ENCODE measurements at regions not wholly inside any gene's neighbourhood (a gene's known extent, or its start where the extent isn't known, plus 50 kb on each side); places are given as distances from the start of the nearest gene placed in this dataset.
"Not testable (repeated sequence)": the region's sequence is repeated elsewhere in the genome, so short reads cannot be mapped to it uniquely, and the experiment has no call there.

DNA sequence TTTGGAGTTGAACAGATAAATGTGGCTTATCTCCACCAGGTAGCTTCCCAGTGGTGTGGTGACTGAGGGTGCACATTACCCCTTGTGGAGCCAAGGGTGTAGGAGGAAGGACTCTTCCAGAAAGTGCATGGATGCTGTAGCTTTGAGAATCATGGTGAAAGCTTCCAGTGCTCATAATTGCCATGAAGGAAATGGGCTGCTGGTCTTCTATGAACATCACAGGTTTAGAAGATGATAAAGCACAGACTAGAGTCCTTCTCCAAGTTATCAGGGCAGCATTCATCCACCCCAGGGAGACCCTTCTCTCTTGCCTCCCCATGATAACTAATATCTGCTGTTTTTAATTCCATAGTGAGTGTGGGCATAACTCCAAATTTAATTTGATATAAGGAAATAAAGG lies 93.4 kb upstream of the CHD1 start:
- DNase-seq (ENCODE audit: low read depth in 2 of 2): no peak

- DNase-seq (ENCODE audit: low read depth in 2 of 2): no peak
These were observed 91.9 kb upstream of the CHD1 start for GRCh38 chr5:99020698-99021048.

- DNase-seq (ENCODE audit: low read depth in 2 of 2): peak; percentile 86 to 93
These were observed 91.2 kb upstream of the CHD1 start for GRCh38 chr5:99019812-99020697.

- DNase-seq (ENCODE audit: low read depth in 2 of 2): no peak
These were observed 90.4 kb upstream of the CHD1 start for GRCh38 chr5:99019254-99019653.

DNA sequence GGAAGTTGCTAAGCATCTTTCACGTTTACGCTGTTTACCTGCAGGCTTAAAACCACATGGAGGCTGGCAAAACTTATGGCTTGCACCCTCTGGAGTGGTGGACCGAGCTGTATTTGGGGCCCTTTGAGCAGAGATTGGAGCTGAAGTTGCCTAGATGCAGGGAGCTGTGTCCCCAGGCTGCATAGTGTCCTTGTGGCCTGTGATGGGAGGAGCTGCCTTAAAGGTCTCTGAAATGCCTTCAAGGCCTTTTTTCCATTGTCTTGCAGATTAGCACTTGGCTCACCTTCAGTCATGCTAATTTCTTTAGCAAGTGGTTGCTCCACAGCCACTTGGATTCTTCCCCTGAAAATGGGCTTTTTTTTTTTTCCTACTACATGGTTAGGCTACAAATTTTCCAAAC lies 81.5 kb upstream of the CHD1 start:
- DNase-seq (ENCODE audit: low read depth in 2 of 2): no peak

DNA sequence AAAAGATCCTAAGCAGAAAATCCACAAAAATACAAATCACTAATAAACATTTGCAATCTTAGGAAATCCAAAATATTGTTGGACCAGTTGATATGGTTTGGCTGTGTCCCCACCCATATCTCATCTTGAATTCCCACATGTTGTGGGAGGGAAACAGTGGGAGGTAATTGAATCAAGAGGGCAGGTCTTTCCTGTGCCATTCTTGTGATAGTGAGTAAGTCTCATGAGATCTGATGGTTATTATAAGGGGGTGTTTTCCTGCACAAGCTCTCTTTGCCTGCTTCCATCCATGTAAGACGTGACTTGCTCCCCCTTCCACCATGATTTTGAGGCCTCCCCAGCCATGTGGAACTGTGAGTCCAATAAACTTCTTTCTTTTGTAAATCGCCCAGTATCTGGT lies 79.2 kb upstream of the CHD1 start:
- DNase-seq (ENCODE audit: low read depth in 2 of 2): not testable (repeated sequence)

DNA sequence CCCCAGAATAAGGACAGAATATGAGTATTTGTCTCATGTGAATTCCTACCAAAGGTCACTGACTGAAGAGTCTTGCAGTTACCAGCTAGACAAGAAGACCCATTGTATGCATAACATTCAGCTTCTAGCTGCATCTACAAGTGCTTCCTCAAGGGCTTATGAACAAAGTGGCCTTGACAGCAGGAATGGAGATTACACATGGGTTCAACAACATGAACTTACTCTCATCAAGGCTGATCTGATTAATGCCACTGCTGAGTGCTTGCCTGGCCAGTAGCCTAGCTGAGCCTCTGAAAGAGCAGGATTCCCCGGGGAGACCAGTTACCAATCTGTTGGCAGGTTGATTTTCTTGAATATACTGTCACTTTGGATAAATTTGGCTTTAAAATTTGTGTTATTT lies 76.7 kb upstream of the CHD1 start:
- DNase-seq (ENCODE audit: low read depth in 2 of 2): no peak

GRCh38 chr5:99004960-99005359 lies 76.2 kb upstream of the CHD1 start:
- DNase-seq (ENCODE audit: low read depth in 2 of 2): no peak

DNA sequence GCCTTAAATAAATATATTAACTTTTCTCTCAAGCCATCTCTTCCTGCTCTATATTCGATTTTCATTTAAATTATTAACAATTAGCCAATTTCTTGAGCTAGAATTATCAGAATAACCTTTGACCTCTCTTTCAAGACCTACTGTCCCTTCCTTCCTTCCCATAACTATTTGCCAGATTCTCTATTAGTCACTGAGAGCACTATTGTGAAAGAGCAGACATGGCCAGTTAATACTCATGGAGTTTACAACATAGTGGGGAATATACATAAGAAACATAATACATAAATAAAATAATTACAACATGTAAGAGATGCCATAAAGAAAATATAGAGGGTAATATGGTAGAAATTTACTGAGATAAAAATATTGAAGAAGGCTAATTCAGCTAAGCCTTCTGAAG lies 72.1 kb upstream of the CHD1 start:
- DNase-seq (ENCODE audit: low read depth in 2 of 2): peak; percentile 18 to 21

GRCh38 chr5:99000221-99000620 lies 71.4 kb upstream of the CHD1 start:
- no peak for DNase-seq (ENCODE audit: low read depth in 2 of 2)

GRCh38 chr5:98999631-99000030 lies 70.8 kb upstream of the CHD1 start:
- no peak for DNase-seq (ENCODE audit: low read depth in 2 of 2)

GRCh38 chr5:98997000-98997399 lies 68.2 kb upstream of the CHD1 start:
- DNase-seq (ENCODE audit: low read depth in 2 of 2): peak in 1 of 2 donors; percentile 7

DNA sequence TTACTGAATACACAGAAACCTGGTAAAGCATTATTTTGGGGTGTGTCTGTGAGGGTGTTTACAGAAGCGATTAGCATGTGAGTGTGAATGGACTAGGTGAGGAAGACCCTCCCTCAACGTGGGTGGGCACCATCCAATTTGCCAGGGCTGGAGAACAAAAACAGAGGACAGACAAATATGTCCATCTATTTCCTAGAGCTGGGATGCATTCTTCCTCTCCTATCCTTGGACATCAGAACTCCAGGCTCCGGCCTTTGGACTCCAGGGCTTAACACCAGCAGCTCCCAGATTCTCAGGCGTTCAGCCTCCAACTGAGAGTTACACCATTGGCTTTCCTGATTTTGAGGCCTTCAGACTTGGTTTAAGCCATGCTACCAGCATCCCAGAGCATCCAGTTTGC lies 65.8 kb upstream of the CHD1 start:
- no peak for DNase-seq (ENCODE audit: low read depth in 2 of 2)

DNA sequence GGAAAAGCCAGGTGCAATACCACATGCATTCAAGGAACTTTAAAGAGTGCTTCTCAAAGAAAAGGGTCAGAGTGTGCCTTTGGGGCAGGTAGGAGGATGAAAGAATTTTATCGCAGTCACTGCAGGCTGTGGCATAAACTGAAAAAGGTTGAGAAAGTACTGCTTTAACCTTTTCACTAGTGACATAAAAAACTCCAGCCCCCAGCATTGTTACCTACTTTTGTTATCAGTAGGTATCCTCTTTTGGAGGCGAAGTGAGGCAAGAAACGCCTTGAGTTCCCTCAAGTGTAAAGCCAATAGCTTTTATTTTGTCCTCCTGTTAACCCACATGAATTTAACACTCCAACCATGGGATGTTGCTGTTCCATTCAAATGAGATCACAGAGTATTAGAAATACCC lies 64.7 kb upstream of the CHD1 start:
- DNase-seq (ENCODE audit: low read depth in 2 of 2): no peak

DNA sequence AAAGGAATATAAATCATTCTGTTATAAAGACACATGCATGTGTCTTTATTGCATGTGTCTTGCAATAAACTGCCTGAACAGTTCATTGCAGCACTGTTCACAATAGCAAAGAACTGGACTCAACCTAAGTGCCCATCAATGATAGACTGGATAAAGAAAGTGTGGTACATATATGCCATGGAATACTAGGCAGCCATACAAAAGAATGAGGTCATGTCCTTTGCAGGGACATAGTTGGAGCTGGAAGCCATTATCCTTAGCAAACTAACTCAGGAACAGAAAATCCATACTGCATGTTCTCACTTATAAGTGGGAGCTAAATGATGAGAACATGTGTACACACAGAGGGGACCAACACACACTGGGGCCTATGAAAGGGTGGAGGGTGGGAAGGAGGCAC lies 63.7 kb upstream of the CHD1 start:
- DNase-seq (ENCODE audit: low read depth in 2 of 2): no peak

GRCh38 chr5:98989727-98990126 lies 60.9 kb upstream of the CHD1 start:
- DNase-seq (ENCODE audit: low read depth in 2 of 2): no peak

DNA sequence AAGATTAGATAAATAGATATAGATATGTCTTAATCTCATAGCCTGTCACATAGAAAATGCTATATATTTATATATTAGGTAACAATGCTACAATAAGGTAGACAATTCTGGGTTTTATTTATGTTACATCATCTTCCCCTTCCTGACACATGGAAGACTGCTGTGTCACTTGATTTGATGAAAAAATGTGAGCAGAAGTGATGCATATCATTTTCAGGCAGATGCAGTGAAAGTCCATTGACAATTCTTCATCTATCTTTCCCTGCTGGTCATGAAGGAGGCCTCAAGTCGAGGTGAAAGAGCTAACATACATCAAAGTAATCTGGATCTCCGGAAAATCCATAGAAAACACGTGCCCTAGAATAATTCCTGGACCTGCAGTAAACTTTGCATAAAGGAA lies 57.8 kb upstream of the CHD1 start:
- no peak for DNase-seq (ENCODE audit: low read depth in 2 of 2)

DNA sequence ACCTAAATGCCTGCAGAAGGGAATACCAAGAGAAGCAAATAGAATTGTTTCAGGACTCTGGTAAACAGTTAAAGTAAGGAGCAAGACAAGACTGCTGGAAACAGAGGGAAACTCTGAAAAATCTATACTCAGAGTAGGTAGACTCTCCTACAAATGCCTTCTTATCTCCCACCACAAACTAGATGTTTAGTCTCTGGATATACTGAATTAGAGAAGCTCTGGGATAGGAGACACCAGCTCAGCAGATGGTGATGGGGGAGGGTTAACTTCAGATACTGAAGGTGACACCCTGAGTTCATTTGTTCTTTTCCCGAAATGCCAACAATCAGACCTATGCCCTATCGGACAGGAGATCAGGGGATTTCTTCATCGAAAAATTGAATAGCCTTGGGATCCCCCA lies 54.1 kb upstream of the CHD1 start:
- no peak for DNase-seq (ENCODE audit: low read depth in 2 of 2)
